H1 (cell line): ENCODE measurements at regions not wholly inside any gene's neighbourhood (a gene's known extent, or its start where the extent isn't known, plus 50 kb on each side); places are given as distances from the start of the nearest gene placed in this dataset.
"Not testable (repeated sequence)": the region's sequence is repeated elsewhere in the genome, so short reads cannot be mapped to it uniquely, and the experiment has no call there.

Experiments
- CTCF ChIA-PET: fragments of 300-600 bp; sonication (Branson Sonifier 250); formaldehyde crosslinking; loops from one replicate; lab custom pipeline; 2021; ENCODE audit not compliant: partially characterized antibody; lab: Charles Lee
- POLR2A ChIA-PET: fragments of 300-600 bp; sonication (Branson Sonifier 250); formaldehyde crosslinking; loops from one replicate; lab custom pipeline; 2021; ENCODE audit warnings: inconsistent platforms; ENCODE audit not compliant: partially characterized antibody; lab: Charles Lee
- DNase-seq, 2 experiments: peaks; one replicate each; pipeline versions ENCODE4 v3.0.0 to v3.0.0-alpha.2; 2010 to 2022; ENCODE audit warnings: low spot score in 2 of 2, low read depth in 1 of 2, mixed read lengths in 1 of 2
- FAIRE-seq: peaks from 2 replicates; lab custom pipeline; 2011; peaks lifted over from hg19 to GRCh38; lab: Jason Lieb, UNC
- H2AFZ ChIP-seq: 2 replicates; pipeline ENCODE4 v1.8.1; 2012; ENCODE audit warnings: low read length, inconsistent platforms
- H2AK5ac ChIP-seq: 2 replicates; pipeline ENCODE4 v1.6.1; 2013; ENCODE audit warnings: low read depth, low read length
- H2BK120ac ChIP-seq: replicated peaks from 2 replicates; pipeline ENCODE3; 2013; ENCODE audit warnings: low read depth, low read length, inconsistent platforms
- H2BK12ac ChIP-seq: 2 replicates; pipeline ENCODE4 v1.6.1; 2013; ENCODE audit warnings: low read depth, low read length
- H2BK15ac ChIP-seq: 2 replicates; pipeline ENCODE4 v1.6.1; 2013; ENCODE audit warnings: low read length
- H2BK20ac ChIP-seq: 2 replicates; pipeline ENCODE4 v1.6.1; 2013; ENCODE audit warnings: low read length
- H2BK5ac ChIP-seq: 2 replicates; pipeline ENCODE4 v1.6.1; 2013; ENCODE audit warnings: low read depth, low read length
- H3K14ac ChIP-seq: 2 replicates; pipeline ENCODE4 v1.6.1; 2013; ENCODE audit warnings: inconsistent platforms; ENCODE audit not compliant: insufficient read length
- H3K18ac ChIP-seq: 2 replicates; pipeline ENCODE4 v1.6.1; 2013; ENCODE audit warnings: low read length; ENCODE audit errors: extremely low read depth
- H3K23ac ChIP-seq: 2 replicates; pipeline ENCODE4 v1.6.1; 2013; ENCODE audit warnings: inconsistent platforms; ENCODE audit not compliant: insufficient read length
- H3K23me2 ChIP-seq: 2 replicates; pipeline ENCODE4 v1.6.1; 2013; ENCODE audit warnings: low read depth, low read length
- H3K27ac ChIP-seq: 2 replicates; pipeline ENCODE4 v1.6.1; 2011; ENCODE audit warnings: low read depth, low read length, inconsistent platforms
- H3K27me3 ChIP-seq, 4 experiments: replicated peaks in 1 of 4; 1 replicate in 1 of 4; 2 replicates in 3 of 4; pipeline versions ENCODE4 v1.6.1 to v1.8.1; 2011 to 2013; ENCODE audit warnings: low read length in 3 of 4, mild to moderate bottlenecking in 3 of 4, inconsistent platforms in 2 of 4, mixed read lengths in 2 of 4, moderate library complexity in 1 of 4; ENCODE audit not compliant: control insufficient read depth in 3 of 4, insufficient read depth in 3 of 4; ENCODE audit errors: extremely low read depth in 1 of 4
- H3K36me3 ChIP-seq, 4 experiments: 2 replicates each; pipeline versions ENCODE4 v1.6.1 to v1.8.1; 2011 to 2013; ENCODE audit warnings: mild to moderate bottlenecking in 4 of 4, low read length in 3 of 4, moderate library complexity in 2 of 4, control low read depth in 1 of 4, inconsistent platforms in 1 of 4; ENCODE audit not compliant: insufficient read depth in 4 of 4, control insufficient read depth in 2 of 4
- H3K4ac ChIP-seq: replicated peaks from 2 replicates; pipeline ENCODE3; 2013; ENCODE audit warnings: low read length, low read depth, mixed read lengths, inconsistent platforms; ENCODE audit not compliant: insufficient read length
- H3K4me1 ChIP-seq, 4 experiments: replicated peaks in 1 of 4; 1 replicate in 1 of 4; 2 replicates in 3 of 4; pipeline versions ENCODE4 v1.6.1 to v1.8.1; 2011 to 2013; ENCODE audit warnings: low read length in 3 of 4, inconsistent platforms in 2 of 4, mixed read lengths in 1 of 4; ENCODE audit not compliant: insufficient read depth in 4 of 4, control insufficient read depth in 3 of 4
- H3K4me2 ChIP-seq, 2 experiments: 2 replicates each; pipeline versions ENCODE4 v1.6.1 to v1.8.1; 2011 to 2013; ENCODE audit warnings: low read depth in 2 of 2, low read length in 2 of 2, control low read depth in 1 of 2, inconsistent platforms in 1 of 2, mild to moderate bottlenecking in 1 of 2; ENCODE audit not compliant: insufficient read depth in 1 of 2
- H3K4me3 ChIP-seq, 4 experiments: fragments of 200-600, 300-600 bp in 1 of 4; sonication (generic), shearing (Covaris generic), sonication (Bioruptor Twin) in 1 of 4; 2 replicates each; pipeline versions ENCODE4 v1.5.1 to v1.8.1; 2011 to 2016; ENCODE audit warnings: low read length in 4 of 4, low read depth in 3 of 4, control low read depth in 2 of 4, inconsistent platforms in 2 of 4, mild to moderate bottlenecking in 2 of 4, mixed read lengths in 1 of 4, moderate library complexity in 1 of 4; ENCODE audit not compliant: insufficient read depth in 2 of 4; ENCODE audit errors: extremely low read depth in 1 of 4
- H3K56ac ChIP-seq: replicated peaks from 2 replicates; pipeline ENCODE3; 2013; ENCODE audit warnings: low read depth, mild to moderate bottlenecking, mixed read lengths, low read length, inconsistent platforms; ENCODE audit not compliant: insufficient read length
- H3K79me1 ChIP-seq: 2 replicates; pipeline ENCODE4 v1.6.1; 2013; ENCODE audit warnings: low read depth, low read length, control low read depth
- H3K79me2 ChIP-seq, 2 experiments: 2 replicates each; pipeline versions ENCODE4 v1.6.1 to v1.8.1; 2012 to 2013; ENCODE audit warnings: low read length in 2 of 2, mild to moderate bottlenecking in 2 of 2, inconsistent platforms in 1 of 2; ENCODE audit not compliant: insufficient read depth in 2 of 2, control insufficient read depth in 1 of 2
- H3K9ac ChIP-seq, 4 experiments: replicated peaks in 1 of 4; 1 replicate in 1 of 4; 2 replicates in 3 of 4; pipeline versions ENCODE4 v1.6.1 to v1.8.1; 2011 to 2013; ENCODE audit warnings: low read depth in 3 of 4, low read length in 3 of 4, control low read depth in 2 of 4, mild to moderate bottlenecking in 2 of 4, moderate library complexity in 2 of 4, inconsistent platforms in 1 of 4; ENCODE audit errors: extremely low read depth in 1 of 4
- H3K9me3 ChIP-seq, 2 experiments: 2 replicates each; pipeline versions ENCODE4 v1.6.1 to v1.8.1; 2012 to 2013; ENCODE audit warnings: mild to moderate bottlenecking in 2 of 2, moderate library complexity in 2 of 2, control low read depth in 1 of 2, inconsistent platforms in 1 of 2, low read depth in 1 of 2, low read length in 1 of 2, mixed read lengths in 1 of 2; ENCODE audit not compliant: insufficient read depth in 2 of 2
- H4K20me1 ChIP-seq, 2 experiments: replicated peaks in 1 of 2; 2 replicates each; pipeline versions ENCODE3 to v1.8.1; 2011 to 2013; ENCODE audit warnings: inconsistent platforms in 2 of 2, low read length in 2 of 2, mild to moderate bottlenecking in 1 of 2; ENCODE audit not compliant: insufficient read depth in 2 of 2, control insufficient read depth in 1 of 2
- H4K5ac ChIP-seq: 2 replicates; pipeline ENCODE4 v1.6.1; 2013; ENCODE audit warnings: low read length, low read depth, mixed read lengths, inconsistent platforms; ENCODE audit not compliant: insufficient read length
- H4K8ac ChIP-seq: 2 replicates; pipeline ENCODE4 v1.8.0; 2013; ENCODE audit warnings: mild to moderate bottlenecking, moderate library complexity, low read length, inconsistent platforms; ENCODE audit not compliant: insufficient read depth; ENCODE audit errors: extremely low read depth
- H4K91ac ChIP-seq: replicated peaks from 2 replicates; pipeline ENCODE3; 2013; ENCODE audit warnings: low read length, mixed read lengths, inconsistent platforms; ENCODE audit not compliant: insufficient read length
- WGBS, 2 experiments: shearing (Covaris generic) in 1 of 2; methylation state at CpG; one replicate each; pipeline versions ENCODE4 v1.1.6 to v1.1.7; 2013 to 2015; ENCODE audit warnings: low lambda C conversion rate in 2 of 2, mixed read lengths in 2 of 2, inconsistent platforms in 1 of 2, low coverage in 1 of 2, missing lambda C conversion rate in 1 of 2; ENCODE audit not compliant: insufficient replicate concordance in 2 of 2, insufficient coverage in 1 of 2, insufficient read length in 1 of 2; ENCODE audit errors: extremely low coverage in 1 of 2, missing lambda C conversion rate in 1 of 2; 5-methylcytosine and 5-hydroxymethylcytosine counted together

GRCh38 chr14:27363036-27363435 lies 765.2 kb upstream of the NOVA1 start:
- H4K20me1 ChIP-seq, H2BK120ac ChIP-seq, H4K91ac ChIP-seq, H3K79me2 ChIP-seq, H3K23ac ChIP-seq, H3K56ac ChIP-seq, CTCF ChIA-PET, H3K23me2 ChIP-seq, H3K4me1 ChIP-seq, H3K9me3 ChIP-seq, H3K4me3 ChIP-seq, H3K14ac ChIP-seq, H4K5ac ChIP-seq, FAIRE-seq, H3K27me3 ChIP-seq, H2AFZ ChIP-seq, H2BK15ac ChIP-seq, H4K8ac ChIP-seq, POLR2A ChIA-PET, H2BK20ac ChIP-seq, H2AK5ac ChIP-seq, H3K27ac ChIP-seq, H2BK5ac ChIP-seq, H3K79me1 ChIP-seq, DNase-seq, H3K4me2 ChIP-seq, H3K9ac ChIP-seq, H3K4ac ChIP-seq, H3K36me3 ChIP-seq, H2BK12ac ChIP-seq, H3K18ac ChIP-seq: not testable (repeated sequence)
- WGBS, 2 experiments, result 81% methylated on average over 8 of the region's 8 CpGs; no CpG with 5 or more reads in 1 of the 2 experiments
